CD4-positive, alpha-beta memory T cell (primary cell): ENCODE measurements at regions not wholly inside any gene's neighbourhood (a gene's known extent, or its start where the extent isn't known, plus 50 kb on each side); places are given as distances from the start of the nearest gene placed in this dataset.
"Not testable (repeated sequence)": the region's sequence is repeated elsewhere in the genome, so short reads cannot be mapped to it uniquely, and the experiment has no call there.

Experiments
- CTCF ChIA-PET: fragments of 350-600 bp; sonication (Branson Sonifier 250); formaldehyde crosslinking; loops from one replicate; lab custom pipeline; 2021; ENCODE audit warnings: inconsistent platforms; ENCODE audit not compliant: partially characterized antibody; lab: Charles Lee
- POLR2A ChIA-PET: fragments of 350-600 bp; sonication (Branson Sonifier 250); formaldehyde crosslinking; loops from one replicate; lab custom pipeline; 2021; ENCODE audit not compliant: partially characterized antibody; lab: Charles Lee
- DNase-seq, 5 donors: peaks; one replicate each; pipeline versions ENCODE4 v3.0.0 to v3.0.0-alpha.2; 2020 to 2022; ENCODE audit warnings: mixed read lengths in 1 of 5
- H3K27ac ChIP-seq: one replicate; pipeline ENCODE4 v1.7.0; 2013; ENCODE audit warnings: low read depth, low read length
- H3K27me3 ChIP-seq: 2 replicates; pipeline ENCODE4 v1.7.0; 2013; ENCODE audit warnings: mild to moderate bottlenecking, low read length, moderate library complexity; ENCODE audit not compliant: insufficient read depth
- H3K36me3 ChIP-seq: 2 replicates; pipeline ENCODE4 v1.7.0; 2013; ENCODE audit warnings: mild to moderate bottlenecking, low read length, moderate library complexity; ENCODE audit not compliant: insufficient read depth
- H3K4me1 ChIP-seq: 2 replicates; pipeline ENCODE4 v1.7.0; 2013; ENCODE audit warnings: mild to moderate bottlenecking, low read length, moderate library complexity; ENCODE audit not compliant: insufficient read depth
- H3K4me3 ChIP-seq, 2 donors: one replicate each; pipeline ENCODE4 v1.7.0; 2013; ENCODE audit warnings: low read length in 2 of 2, mild to moderate bottlenecking in 1 of 2
- H3K9me3 ChIP-seq, 2 donors: one replicate each; pipeline ENCODE4 v1.7.0; 2013; ENCODE audit warnings: low read length in 2 of 2, control low read depth in 1 of 2; ENCODE audit not compliant: control insufficient read depth in 1 of 2
- H3K27ac Mint-ChIP-seq, 7 donors: one replicate each; pipeline ENCODE4 v1.8.0; 2020 to 2021; ENCODE audit warnings: mixed read lengths in 7 of 7, mild to moderate bottlenecking in 6 of 7, inconsistent platforms in 3 of 7, moderate library complexity in 3 of 7
- H3K27me3 Mint-ChIP-seq, 2 donors: one replicate each; pipeline ENCODE4 v1.8.0; 2020 to 2021; ENCODE audit warnings: mixed read lengths in 2 of 2
- H3K36me3 Mint-ChIP-seq, 2 donors: one replicate each; pipeline ENCODE4 v1.8.0; 2020 to 2021; ENCODE audit warnings: mixed read lengths in 2 of 2, inconsistent platforms in 1 of 2, mild to moderate bottlenecking in 1 of 2
- H3K4me1 Mint-ChIP-seq, 4 donors: one replicate each; pipeline ENCODE4 v1.8.0; 2020 to 2021; ENCODE audit warnings: mixed read lengths in 4 of 4, mild to moderate bottlenecking in 1 of 4
- H3K4me3 Mint-ChIP-seq, 8 donors: one replicate each; pipeline ENCODE4 v1.8.0; 2020 to 2021; ENCODE audit warnings: mixed read lengths in 8 of 8, mild to moderate bottlenecking in 7 of 8, moderate library complexity in 6 of 8, inconsistent platforms in 3 of 8
- H3K9me3 Mint-ChIP-seq, 8 donors: one replicate each; pipeline ENCODE4 v1.8.0; 2020 to 2021; ENCODE audit warnings: mixed read lengths in 8 of 8, mild to moderate bottlenecking in 5 of 8, inconsistent platforms in 3 of 8, moderate library complexity in 1 of 8
- intact Hi-C: fragments of 100-400 bp; cut with micrococcal nuclease; formaldehyde crosslinking; loops from one replicate; pipeline ENCODE4 v1.15.1; 2023

DNA sequence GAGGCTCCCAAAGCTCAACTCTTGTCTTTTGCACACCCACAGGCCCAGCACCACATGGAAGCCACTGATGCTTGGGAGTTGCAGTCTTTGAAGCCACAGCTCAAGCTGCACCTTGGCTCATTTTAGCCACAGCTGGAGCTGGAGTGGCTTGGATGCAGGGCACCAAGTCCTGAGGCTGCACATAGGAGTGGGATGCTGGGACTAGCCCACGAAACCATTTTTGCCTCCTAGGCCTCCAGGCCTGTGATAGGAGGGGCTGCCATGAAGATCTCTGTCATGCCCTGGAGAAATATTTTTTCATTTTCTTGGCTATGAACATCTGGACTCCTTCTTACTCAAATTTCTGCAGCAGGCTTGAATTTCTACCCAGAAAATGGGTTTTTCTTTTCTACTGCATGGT is 438.5 kb upstream of the TNC start:
- Histone ChIP-seq H3K36me3 (no peaks in the 10 kb centered on the region), H3K9me3 (no peaks in the 10 kb centered on the region), H3K27ac (no peak overlapping the region), H3K27me3 (no peaks in the 10 kb centered on the region), H3K4me1 (no peaks in the 10 kb centered on the region), H3K4me3 (no peak overlapping the region)
- ChIA-PET POLR2A (no interaction called here), CTCF (no interaction called here)
- Mint-ChIP-seq H3K4me1 (no peaks in the 10 kb centered on the region), H3K9me3 (peaks cover 0 to 31% (median 25%) of the 10 kb centered on the region in 8 donors), H3K36me3 (peaks cover 0 to 3% of the 10 kb centered on the region in 2 donors), H3K27me3 (peaks cover 2 to 3% of the 10 kb centered on the region in 2 donors), H3K27ac (no peak overlapping the region), H3K4me3 (no peak overlapping the region)
- intact Hi-C loops: no loop called here
- no peak for DNase-seq

DNA sequence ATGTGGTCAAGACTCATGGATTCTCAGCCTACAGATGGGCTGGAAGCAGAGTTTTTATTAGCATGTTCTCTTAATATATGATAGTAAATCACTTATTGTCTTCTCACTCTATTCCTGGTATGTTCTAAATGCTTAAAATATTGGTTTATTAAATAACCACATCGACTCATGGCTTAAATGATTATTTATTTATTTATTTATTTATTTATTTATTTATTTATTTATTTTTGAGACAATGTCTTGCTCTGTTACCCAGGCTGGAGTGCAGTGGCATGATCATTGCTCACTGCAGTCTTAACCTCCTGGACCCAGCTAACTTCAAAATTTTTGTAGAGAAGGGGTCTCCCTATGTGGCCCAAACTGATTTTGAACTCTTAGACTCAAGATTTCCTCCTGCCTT is 457.2 kb upstream of the TNC start:
- no peak for DNase-seq
- no peak overlapping the region for H3K27ac ChIP-seq
- no peaks in the 10 kb centered on the region for H3K4me1 ChIP-seq
- CTCF ChIA-PET: no interaction called here
- H3K27me3 ChIP-seq: no peaks in the 10 kb centered on the region
- Mint-ChIP-seq H3K9me3 (peaks cover 0 to 2% (median 0%) of the 10 kb centered on the region in 8 donors), H3K4me1 (no peaks in the 10 kb centered on the region), H3K4me3 (no peak overlapping the region), H3K36me3 (no peaks in the 10 kb centered on the region), H3K27me3 (peaks cover 5 to 7% of the 10 kb centered on the region in 2 donors), H3K27ac (no peak overlapping the region)
- POLR2A ChIA-PET: no interaction called here
- no peak overlapping the region for H3K4me3 ChIP-seq
- H3K36me3 ChIP-seq: no peaks in the 10 kb centered on the region
- H3K9me3 ChIP-seq: no peaks in the 10 kb centered on the region
- intact Hi-C loops: no loop called here

DNA sequence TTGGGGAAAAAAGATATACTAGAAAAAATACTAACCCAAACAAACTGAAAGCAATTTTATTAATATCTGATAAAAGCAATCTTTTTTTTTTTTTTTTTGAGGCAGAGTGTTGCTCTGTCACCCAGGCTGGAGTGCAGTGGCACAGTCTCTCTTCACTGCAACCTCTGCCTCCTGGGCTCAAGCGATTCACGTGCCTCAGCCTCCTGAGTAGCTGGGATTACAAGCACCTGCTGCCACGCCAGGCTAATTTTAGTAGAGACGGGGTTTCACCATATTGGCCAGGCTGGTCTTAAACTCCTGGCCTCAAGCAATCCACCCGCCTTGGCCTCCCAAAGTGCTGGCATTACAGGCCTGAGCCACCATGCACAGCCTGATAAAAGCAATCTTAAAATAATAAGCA is 467.5 kb upstream of the TNC start:
- H3K36me3 ChIP-seq, H3K27me3 Mint-ChIP-seq, H3K4me3 ChIP-seq, H3K36me3 Mint-ChIP-seq, H3K9me3 ChIP-seq, H3K4me1 ChIP-seq, H3K4me3 Mint-ChIP-seq, H3K27ac Mint-ChIP-seq, H3K4me1 Mint-ChIP-seq, intact Hi-C loops, DNase-seq, H3K9me3 Mint-ChIP-seq, H3K27ac ChIP-seq, H3K27me3 ChIP-seq: not testable (repeated sequence)
- ChIA-PET CTCF (interaction anchor here (2.2 kb wide), 1 partner anchor 8 kb away, joined by 10 read pairs; no protein-coding TSS in a partner anchor), POLR2A (interaction anchor here (0.7 kb wide), 1 partner anchor 1156 kb away, joined by 3 read pairs; no protein-coding TSS in a partner anchor)

DNA sequence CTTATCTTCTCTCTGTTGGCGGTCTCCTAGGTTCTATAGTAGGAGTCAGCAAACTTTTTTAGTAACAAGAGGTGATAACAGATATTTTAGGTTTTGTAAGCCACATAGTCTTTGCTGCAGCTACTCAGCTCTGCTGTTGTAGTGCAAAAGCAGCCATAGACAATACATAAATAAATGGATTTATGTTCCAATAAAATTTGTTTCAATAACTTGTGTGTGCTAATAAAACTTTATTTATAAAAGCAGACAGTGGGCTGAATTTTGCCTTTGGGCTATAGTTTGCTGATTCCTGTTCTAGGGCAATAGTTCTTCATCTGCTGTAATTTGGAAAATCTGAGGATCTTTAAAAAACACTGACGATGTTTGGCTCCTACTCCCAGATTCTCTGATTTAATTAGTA is 469.4 kb upstream of the TNC start:
- H3K9me3 ChIP-seq: no peaks in the 10 kb centered on the region
- H3K27me3 Mint-ChIP-seq: peaks cover 0 to 7% of the 10 kb centered on the region in 2 donors
- no peaks in the 10 kb centered on the region for H3K36me3 Mint-ChIP-seq
- intact Hi-C loops: no loop called here
- H3K9me3 Mint-ChIP-seq: peaks cover 0 to 8% (median 0%) of the 10 kb centered on the region in 8 donors
- no peak overlapping the region for H3K27ac Mint-ChIP-seq
- CTCF ChIA-PET: interaction anchor here (0.7 kb wide), 1 partner anchor 12 kb away, joined by 3 read pairs; no protein-coding TSS in a partner anchor
- H3K4me1 ChIP-seq: no peaks in the 10 kb centered on the region
- no peaks in the 10 kb centered on the region for H3K27me3 ChIP-seq
- H3K4me3 Mint-ChIP-seq: no peak overlapping the region
- POLR2A ChIA-PET: no interaction called here
- no peak for DNase-seq
- H3K4me3 ChIP-seq: no peak overlapping the region
- H3K4me1 Mint-ChIP-seq: no peaks in the 10 kb centered on the region
- no peaks in the 10 kb centered on the region for H3K36me3 ChIP-seq
- H3K27ac ChIP-seq: no peak overlapping the region

DNA sequence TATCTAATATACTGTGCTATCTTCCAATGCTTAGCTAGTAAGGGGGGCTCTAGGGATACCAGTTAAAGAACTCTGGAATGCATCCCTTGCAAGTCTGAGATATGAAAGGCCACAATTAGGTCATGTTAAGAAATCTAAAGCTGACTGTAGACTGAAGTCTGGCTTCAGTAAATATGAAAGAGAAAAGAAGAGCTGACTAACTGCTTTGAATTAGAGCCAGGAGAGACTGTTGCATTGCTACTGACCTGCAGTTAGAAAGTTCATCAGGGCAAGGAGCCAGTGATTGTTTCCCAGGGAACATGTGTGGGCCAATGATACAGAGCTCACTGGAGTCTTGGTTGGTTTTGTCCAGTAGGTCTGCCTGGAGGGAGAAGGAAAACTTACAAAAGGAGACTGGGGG is 472.1 kb upstream of the TNC start:
- ChIA-PET CTCF (no interaction called here), POLR2A (no interaction called here)
- Histone ChIP-seq H3K9me3 (no peaks in the 10 kb centered on the region), H3K36me3 (no peaks in the 10 kb centered on the region), H3K27me3 (no peaks in the 10 kb centered on the region), H3K27ac (no peak overlapping the region), H3K4me1 (no peaks in the 10 kb centered on the region), H3K4me3 (no peak overlapping the region)
- intact Hi-C loops: loop anchor here (5.0 kb wide), 1 partner anchor 1057 kb away; no protein-coding TSS in a partner anchor
- Mint-ChIP-seq H3K4me3 (no peak overlapping the region), H3K27ac (no peak overlapping the region), H3K36me3 (no peaks in the 10 kb centered on the region), H3K9me3 (peaks cover 0 to 8% (median 0%) of the 10 kb centered on the region in 8 donors), H3K27me3 (peaks cover 8 to 11% of the 10 kb centered on the region in 2 donors), H3K4me1 (peaks cover 0 to 4% (median under 1%) of the 10 kb centered on the region in 4 donors)
- DNase-seq: no peak

DNA sequence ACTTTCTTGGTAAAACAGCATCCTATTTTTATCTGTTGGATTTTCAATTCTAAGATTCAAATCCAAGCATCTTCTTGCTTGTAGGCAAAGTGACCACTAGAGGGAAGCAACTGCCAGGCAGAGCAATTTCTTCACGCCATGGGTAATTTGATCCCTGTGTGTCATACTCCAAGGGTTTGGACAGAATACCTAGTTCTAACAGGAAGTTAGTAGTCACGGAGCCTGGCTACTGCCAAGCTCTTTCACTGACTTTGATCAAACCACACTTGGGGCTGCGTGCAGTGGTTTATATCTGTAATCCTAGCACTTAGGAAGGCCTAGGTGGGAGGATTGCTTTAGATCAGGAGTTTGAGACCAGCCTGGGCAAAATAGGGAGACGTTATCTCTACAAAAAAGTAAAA is 473.6 kb upstream of the TNC start:
- Histone ChIP-seq H3K27ac (no peak overlapping the region), H3K4me3 (no peak overlapping the region), H3K36me3 (no peaks in the 10 kb centered on the region), H3K4me1 (no peaks in the 10 kb centered on the region), H3K27me3 (no peaks in the 10 kb centered on the region), H3K9me3 (no peaks in the 10 kb centered on the region)
- CTCF ChIA-PET: interaction anchor here (0.7 to 1.1 kb wide), 2 partner anchors 1057 to 1266 kb away, joined by 3 read pairs; no protein-coding TSS in a partner anchor
- no peak overlapping the region for H3K27ac Mint-ChIP-seq
- no peaks in the 10 kb centered on the region for H3K36me3 Mint-ChIP-seq
- DNase-seq: no peak
- peaks cover 0 to 4% (median under 1%) of the 10 kb centered on the region in 4 donors for H3K4me1 Mint-ChIP-seq
- peaks cover 0 to 8% (median 0%) of the 10 kb centered on the region in 8 donors for H3K9me3 Mint-ChIP-seq
- peaks cover 17 to 19% of the 10 kb centered on the region in 2 donors for H3K27me3 Mint-ChIP-seq
- no peak overlapping the region for H3K4me3 Mint-ChIP-seq
- intact Hi-C loops: loop anchor here (5.0 kb wide), 1 partner anchor 1056 kb away; no protein-coding TSS in a partner anchor
- POLR2A ChIA-PET: no interaction called here

DNA sequence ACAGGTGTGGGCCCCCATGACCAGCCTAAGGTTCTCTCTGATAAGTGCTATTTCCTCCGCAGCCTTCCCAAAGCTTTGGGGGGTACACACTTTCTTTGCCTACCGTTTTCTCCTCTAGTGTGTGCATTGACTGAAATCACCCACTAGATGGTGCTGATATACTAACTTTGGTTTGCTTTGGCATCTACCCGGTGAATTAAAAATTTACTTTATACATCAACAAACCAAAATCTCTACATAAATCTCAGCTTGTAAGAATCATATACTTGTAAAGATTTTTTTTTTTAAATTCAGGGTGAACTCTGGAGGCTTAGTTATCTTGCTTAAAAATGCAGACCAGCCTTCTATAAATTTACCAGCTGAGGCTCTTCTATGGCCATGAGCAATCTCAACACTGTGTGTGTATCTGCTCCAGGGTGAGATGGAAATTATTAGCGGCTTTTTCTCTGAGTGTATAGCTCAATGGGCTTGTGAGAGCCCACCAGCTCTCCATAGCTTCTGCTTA is 475.7 kb upstream of the TNC start:
- Histone ChIP-seq H3K27me3 (no peaks in the 10 kb centered on the region), H3K36me3 (no peaks in the 10 kb centered on the region), H3K4me3 (no peak overlapping the region), H3K4me1 (no peaks in the 10 kb centered on the region), H3K9me3 (no peaks in the 10 kb centered on the region), H3K27ac (no peak overlapping the region)
- H3K4me1 Mint-ChIP-seq: peaks cover 0 to 4% (median under 1%) of the 10 kb centered on the region in 4 donors
- H3K36me3 Mint-ChIP-seq: no peaks in the 10 kb centered on the region
- ChIA-PET CTCF (interaction anchor here (0.6 to 3.0 kb wide), 11 partner anchors 9 to 1266 kb away, joined by 3 to 10 read pairs (median 4); no protein-coding TSS in a partner anchor), POLR2A (no interaction called here)
- no peak overlapping the region for H3K4me3 Mint-ChIP-seq
- H3K9me3 Mint-ChIP-seq: peaks cover 0 to 8% (median 0%) of the 10 kb centered on the region in 8 donors
- H3K27me3 Mint-ChIP-seq: peaks cover 19 to 25% of the 10 kb centered on the region in 2 donors
- H3K27ac Mint-ChIP-seq: no peak overlapping the region
- intact Hi-C loops: loop anchor here (5.0 kb wide), 1 partner anchor 1054 kb away; no protein-coding TSS in a partner anchor
- peak in 2 of 5 donors; percentile 1 to 6 for DNase-seq
